Vagina (tissue), 2 donors: ENCODE measurements at regions not wholly inside any gene's neighbourhood (a gene's known extent, or its start where the extent isn't known, plus 50 kb on each side); places are given as distances from the start of the nearest gene placed in this dataset.

ENCODE experiments used
- DNase-seq, 2 donors: peaks; one replicate each; pipeline ENCODE4 v3.0.0-alpha.2; 2017; ENCODE audit errors: extremely low spot score in 2 of 2
- H3K27ac ChIP-seq: fragments of 200-600 bp; sonication (generic); one replicate; pipeline ENCODE4 v1.5.1; 2019
- H3K27me3 ChIP-seq: fragments of 200-600 bp; sonication (generic); one replicate; pipeline ENCODE4 v1.5.1; 2019
- H3K36me3 ChIP-seq, 2 donors: fragments of 200-600 bp; sonication (generic); one replicate each; pipeline ENCODE4 v1.5.1; 2017 to 2019
- H3K4me1 ChIP-seq: fragments of 200-600 bp; sonication (generic); one replicate; pipeline ENCODE4 v1.5.1; 2019
- H3K4me3 ChIP-seq, 2 donors: fragments of 200-600 bp; sonication (generic); 1 replicate in 1 of 2; 2 replicates in 1 of 2; pipeline ENCODE4 v1.5.1; 2016 to 2019
- H3K9me3 ChIP-seq: fragments of 200-600 bp; sonication (generic); one replicate; pipeline ENCODE4 v1.5.1; 2019
- CTCF ChIP-seq, 3 experiments: fragments of 450-650 bp in 2 of 3; fragments of 200-600 bp in 1 of 3; sonication (generic) in 1 of 3; IDR thresholded peaks; one replicate each; pipeline ENCODE4 v1.5.1; 2017 to 2019; ENCODE audit warnings: antibody characterized with exemption in 3 of 3, mild to moderate bottlenecking in 2 of 3, moderate library complexity in 2 of 3
- POLR2A ChIP-seq, 2 donors: fragments of 450-650 bp; IDR thresholded peaks; one replicate each; pipeline ENCODE4 v1.6.1; 2017; ENCODE audit warnings: antibody characterized with exemption in 2 of 2, mild to moderate bottlenecking in 2 of 2, moderate library complexity in 2 of 2
- POLR2AphosphoS5 ChIP-seq, 2 donors: sonication (generic); formaldehyde crosslinking; IDR thresholded peaks; one replicate each; pipeline ENCODE4 v1.9.0; 2017; ENCODE audit warnings: antibody characterized with exemption in 2 of 2, mild to moderate bottlenecking in 2 of 2, low read depth in 1 of 2; ENCODE audit not compliant: insufficient read depth in 1 of 2
- intact Hi-C: fragments of 100-400 bp; cut with DNase I; formaldehyde crosslinking; loops from one replicate; pipeline ENCODE4 v1.15.1; 2023

- H3K9me3 ChIP-seq, result no peaks in the 10 kb centered on the region
- no peaks in the 10 kb centered on the region for H3K36me3 ChIP-seq
- no peak for DNase-seq
- intact Hi-C loops, result no loop called here
- peaks cover 12% of the 10 kb centered on the region for H3K27me3 ChIP-seq
- H3K27ac ChIP-seq, result no peak overlapping the region
- TF ChIP-seq POLR2AphosphoS5 (IDR thresholded peaks at IDR 0.05; ENCODE audit: insufficient read depth in 1 of 2, low read depth in 1 of 2) (no peak), CTCF (IDR thresholded peaks at IDR 0.05) (no peak), POLR2A (IDR thresholded peaks at IDR 0.05) (no peak)
- H3K4me1 ChIP-seq, result peaks cover 7% of the 10 kb centered on the region
- peak overlapping the region; percentile 23 to 29 for H3K4me3 ChIP-seq
Measured at GRCh38 chr5:88666761-88667495, 216.1 kb downstream of the MEF2C start.

GRCh38 chr5:88665750-88666215 is 217.2 kb downstream of the MEF2C start:
- intact Hi-C loops, result no loop called here
- H3K27me3 ChIP-seq, result peaks cover 23% of the 10 kb centered on the region
- TF ChIP-seq POLR2A (IDR thresholded peaks at IDR 0.05) (no peak), POLR2AphosphoS5 (IDR thresholded peaks at IDR 0.05; ENCODE audit: insufficient read depth in 1 of 2, low read depth in 1 of 2) (no peak), CTCF (IDR thresholded peaks at IDR 0.05) (no peak)
- DNase-seq, result no peak
- H3K4me3 ChIP-seq, result no peak overlapping the region
- no peaks in the 10 kb centered on the region for H3K36me3 ChIP-seq
- H3K4me1 ChIP-seq, result peaks cover 15% of the 10 kb centered on the region
- H3K9me3 ChIP-seq, result no peaks in the 10 kb centered on the region
- no peak overlapping the region for H3K27ac ChIP-seq

GRCh38 chr5:88664645-88665044 is 218.3 kb downstream of the MEF2C start:
- intact Hi-C loops, result no loop called here
- Histone ChIP-seq H3K9me3 (no peaks in the 10 kb centered on the region), H3K36me3 (no peaks in the 10 kb centered on the region), H3K4me1 (peaks cover 19% of the 10 kb centered on the region), H3K27me3 (peaks cover 26% of the 10 kb centered on the region), H3K27ac (no peak overlapping the region), H3K4me3 (no peak overlapping the region)
- DNase-seq, result no peak
- TF ChIP-seq POLR2A (IDR thresholded peaks at IDR 0.05), result no peak
- TF ChIP-seq CTCF (IDR thresholded peaks at IDR 0.05), result no peak
- no peak for TF ChIP-seq POLR2AphosphoS5 (IDR thresholded peaks at IDR 0.05; ENCODE audit: insufficient read depth in 1 of 2, low read depth in 1 of 2)

- no peak overlapping the region for H3K27ac ChIP-seq
- no peak for DNase-seq
- TF ChIP-seq POLR2AphosphoS5 (IDR thresholded peaks at IDR 0.05; ENCODE audit: insufficient read depth in 1 of 2, low read depth in 1 of 2), result no peak
- TF ChIP-seq CTCF (IDR thresholded peaks at IDR 0.05), result no peak
- no peak for TF ChIP-seq POLR2A (IDR thresholded peaks at IDR 0.05)
- no peaks in the 10 kb centered on the region for H3K36me3 ChIP-seq
- no peak overlapping the region for H3K4me3 ChIP-seq
- peaks cover 19% of the 10 kb centered on the region for H3K4me1 ChIP-seq
- intact Hi-C loops, result no loop called here
- no peaks in the 10 kb centered on the region for H3K9me3 ChIP-seq
- H3K27me3 ChIP-seq, result peaks cover 26% of the 10 kb centered on the region
Measured at GRCh38 chr5:88663793-88664216, 219.2 kb downstream of the MEF2C start.

- no peak overlapping the region for H3K4me3 ChIP-seq
Measured at GRCh38 chr5:88662846-88663245, 220.1 kb downstream of the MEF2C start.

More at GRCh38 chr5:88662846-88663245, 220.1 kb downstream of the MEF2C start:
- Histone ChIP-seq H3K4me1 (peaks cover 19% of the 10 kb centered on the region), H3K27me3 (peaks cover 26% of the 10 kb centered on the region), H3K27ac (no peak overlapping the region), H3K36me3 (no peaks in the 10 kb centered on the region), H3K9me3 (no peaks in the 10 kb centered on the region)
- DNase-seq, result no peak
- intact Hi-C loops, result no loop called here
- TF ChIP-seq CTCF (IDR thresholded peaks at IDR 0.05) (no peak), POLR2A (IDR thresholded peaks at IDR 0.05) (no peak), POLR2AphosphoS5 (IDR thresholded peaks at IDR 0.05; ENCODE audit: insufficient read depth in 1 of 2, low read depth in 1 of 2) (no peak)
